Activated CD4-positive, alpha-beta memory T cell treated with anti-CD3 and anti-CD28 coated beads, Interleukin-2, amount 10 ng/mL, durations not matched to agents 7 days and 5 days (primary cell): ENCODE measurements at regions not wholly inside any gene's neighbourhood (a gene's known extent, or its start where the extent isn't known, plus 50 kb on each side); places are given as distances from the start of the nearest gene placed in this dataset.

Experiments
- CTCF ChIA-PET: fragments of 350-600 bp; sonication (Branson Sonifier 250); formaldehyde crosslinking; loops from one replicate; lab custom pipeline; 2021; ENCODE audit warnings: antibody characterized with exemption, inconsistent platforms; lab: Charles Lee
- POLR2A ChIA-PET: fragments of 350-600 bp; sonication (Branson Sonifier 250); formaldehyde crosslinking; loops from one replicate; lab custom pipeline; 2021; ENCODE audit warnings: antibody characterized with exemption; lab: Charles Lee
- DNase-seq: peaks from one replicate; pipeline ENCODE4 v3.0.0-alpha.2; 2020
- H3K27ac Mint-ChIP-seq: one replicate; pipeline ENCODE4 v1.8.0; 2021; ENCODE audit warnings: mild to moderate bottlenecking, mixed read lengths
- H3K27me3 Mint-ChIP-seq: one replicate; pipeline ENCODE4 v1.8.0; 2021; ENCODE audit warnings: mixed read lengths
- H3K36me3 Mint-ChIP-seq: one replicate; pipeline ENCODE4 v1.8.0; 2021; ENCODE audit warnings: low read depth, mixed read lengths
- H3K4me1 Mint-ChIP-seq: one replicate; pipeline ENCODE4 v1.8.0; 2021; ENCODE audit warnings: mixed read lengths
- H3K4me3 Mint-ChIP-seq: one replicate; pipeline ENCODE4 v1.8.0; 2021; ENCODE audit warnings: mild to moderate bottlenecking, mixed read lengths
- H3K9me3 Mint-ChIP-seq: one replicate; pipeline ENCODE4 v1.8.0; 2021; ENCODE audit warnings: mixed read lengths

DNA sequence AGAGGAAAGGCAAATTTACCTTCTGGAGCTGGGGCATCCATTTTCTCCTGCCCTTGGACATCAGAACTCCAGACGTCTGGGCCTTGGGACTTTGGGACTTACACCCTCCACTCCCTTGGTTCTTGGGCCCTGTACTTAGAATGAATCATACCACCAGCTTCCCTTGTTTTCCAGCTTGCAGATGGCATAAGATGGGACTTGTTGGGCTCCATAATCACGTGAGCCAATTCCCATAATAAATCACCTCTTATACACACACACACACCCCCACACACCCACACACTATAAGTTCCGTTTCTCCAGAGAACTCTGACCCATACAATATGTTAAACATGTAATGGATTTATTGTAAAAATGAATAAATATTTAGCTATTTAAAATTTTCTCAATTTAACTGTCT is 185.7 kb downstream of the GIPC2 start:
- H3K36me3 Mint-ChIP-seq: no peaks in the 10 kb centered on the region
- ChIA-PET CTCF (no interaction called here), POLR2A (no interaction called here)
- no peaks in the 10 kb centered on the region for H3K27me3 Mint-ChIP-seq
- no peak overlapping the region for H3K27ac Mint-ChIP-seq
- no peaks in the 10 kb centered on the region for H3K9me3 Mint-ChIP-seq
- H3K4me3 Mint-ChIP-seq: no peak overlapping the region
- DNase-seq: no peak
- no peaks in the 10 kb centered on the region for H3K4me1 Mint-ChIP-seq

GRCh38 chr1:78231894-78232293 is 186.1 kb downstream of the GIPC2 start:
- DNase-seq: no peak
- Mint-ChIP-seq H3K9me3 (no peaks in the 10 kb centered on the region), H3K4me3 (no peak overlapping the region), H3K36me3 (no peaks in the 10 kb centered on the region), H3K27ac (no peak overlapping the region), H3K4me1 (no peaks in the 10 kb centered on the region), H3K27me3 (no peaks in the 10 kb centered on the region)
- ChIA-PET CTCF (no interaction called here), POLR2A (no interaction called here)

DNA sequence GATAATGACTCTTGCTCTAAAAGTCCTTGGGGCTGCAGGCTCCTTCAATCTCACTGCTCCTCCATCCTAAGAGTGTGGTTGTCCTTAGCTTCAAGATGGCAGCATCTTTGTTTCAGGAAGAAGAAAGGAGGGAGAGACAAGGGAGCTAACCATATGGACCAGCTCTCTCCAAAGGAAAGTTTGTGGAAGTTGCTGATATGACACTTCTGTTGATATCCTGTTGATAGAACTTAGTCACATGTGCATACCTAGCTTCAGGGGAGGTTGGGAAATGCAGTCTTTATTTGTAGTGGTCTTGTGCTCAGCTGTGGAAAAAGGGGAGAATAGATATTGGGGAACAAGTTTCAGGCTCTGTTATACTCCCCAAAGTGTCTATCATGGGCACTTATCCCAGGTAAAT is 186.9 kb downstream of the GIPC2 start:
- H3K4me3 Mint-ChIP-seq: no peak overlapping the region
- POLR2A ChIA-PET: no interaction called here
- no peak for DNase-seq
- H3K36me3 Mint-ChIP-seq: no peaks in the 10 kb centered on the region
- H3K9me3 Mint-ChIP-seq: no peaks in the 10 kb centered on the region
- CTCF ChIA-PET: no interaction called here
- H3K27ac Mint-ChIP-seq: no peak overlapping the region
- no peaks in the 10 kb centered on the region for H3K4me1 Mint-ChIP-seq
- H3K27me3 Mint-ChIP-seq: no peaks in the 10 kb centered on the region

GRCh38 chr1:78234496-78234895 is 188.7 kb downstream of the GIPC2 start:
- no peak for DNase-seq
- ChIA-PET POLR2A (no interaction called here), CTCF (no interaction called here)
- Mint-ChIP-seq H3K4me1 (no peaks in the 10 kb centered on the region), H3K36me3 (no peaks in the 10 kb centered on the region), H3K4me3 (no peak overlapping the region), H3K27ac (no peak overlapping the region), H3K9me3 (no peaks in the 10 kb centered on the region), H3K27me3 (no peaks in the 10 kb centered on the region)

GRCh38 chr1:78236716-78237115 is 190.9 kb downstream of the GIPC2 start:
- ChIA-PET POLR2A (no interaction called here), CTCF (no interaction called here)
- H3K4me3 Mint-ChIP-seq: no peak overlapping the region
- H3K9me3 Mint-ChIP-seq: no peaks in the 10 kb centered on the region
- no peak for DNase-seq
- no peak overlapping the region for H3K27ac Mint-ChIP-seq
- no peaks in the 10 kb centered on the region for H3K4me1 Mint-ChIP-seq
- no peaks in the 10 kb centered on the region for H3K36me3 Mint-ChIP-seq
- no peaks in the 10 kb centered on the region for H3K27me3 Mint-ChIP-seq

DNA sequence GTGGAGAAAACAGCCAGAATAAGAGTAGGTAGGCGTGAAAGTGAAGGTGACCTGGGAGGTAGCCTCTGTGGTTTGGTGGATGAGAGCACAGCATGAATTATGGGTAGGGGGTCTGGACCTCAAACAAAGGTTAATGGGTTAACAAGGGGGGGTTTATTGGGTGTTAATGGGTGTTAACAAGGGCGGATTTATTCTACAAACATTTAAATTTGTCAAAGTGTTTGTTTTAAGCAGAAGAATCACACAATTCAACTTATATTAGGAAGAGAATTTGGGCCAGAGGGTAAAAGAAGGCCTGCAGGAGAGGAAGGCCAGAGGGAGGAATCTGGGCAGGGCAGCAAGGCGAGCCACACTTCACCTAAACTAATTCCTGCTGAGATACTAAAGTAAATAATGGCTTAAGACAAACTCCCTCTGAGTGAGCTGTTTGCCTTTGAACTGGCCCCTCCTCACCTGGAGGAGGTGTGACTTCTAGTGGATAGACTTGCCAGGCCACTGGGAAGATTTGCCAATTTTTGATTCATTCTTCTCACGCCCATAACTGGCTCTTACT is 191.7 kb downstream of the GIPC2 start:
- no peak overlapping the region for H3K27ac Mint-ChIP-seq

GRCh38 chr1:78240191-78240590 is 194.4 kb downstream of the GIPC2 start:
- no peaks in the 10 kb centered on the region for H3K4me1 Mint-ChIP-seq
- H3K9me3 Mint-ChIP-seq: no peaks in the 10 kb centered on the region
- no peaks in the 10 kb centered on the region for H3K36me3 Mint-ChIP-seq
- ChIA-PET POLR2A (no interaction called here), CTCF (no interaction called here)
- DNase-seq: no peak
- no peak overlapping the region for H3K4me3 Mint-ChIP-seq
- no peaks in the 10 kb centered on the region for H3K27me3 Mint-ChIP-seq
- H3K27ac Mint-ChIP-seq: no peak overlapping the region

More for the DNA sequence above, 191.7 kb downstream of the GIPC2 start:
- Mint-ChIP-seq H3K4me3 (no peak overlapping the region), H3K9me3 (no peaks in the 10 kb centered on the region), H3K27me3 (no peaks in the 10 kb centered on the region), H3K4me1 (no peaks in the 10 kb centered on the region), H3K36me3 (no peaks in the 10 kb centered on the region)
- CTCF ChIA-PET: no interaction called here
- no peak for DNase-seq
- POLR2A ChIA-PET: no interaction called here

GRCh38 chr1:78240755-78241154 is 195.0 kb downstream of the GIPC2 start:
- Mint-ChIP-seq H3K36me3 (no peaks in the 10 kb centered on the region), H3K4me1 (no peaks in the 10 kb centered on the region), H3K27me3 (no peaks in the 10 kb centered on the region), H3K9me3 (no peaks in the 10 kb centered on the region), H3K4me3 (no peak overlapping the region), H3K27ac (no peak overlapping the region)
- CTCF ChIA-PET: no interaction called here
- POLR2A ChIA-PET: no interaction called here
- no peak for DNase-seq

DNA sequence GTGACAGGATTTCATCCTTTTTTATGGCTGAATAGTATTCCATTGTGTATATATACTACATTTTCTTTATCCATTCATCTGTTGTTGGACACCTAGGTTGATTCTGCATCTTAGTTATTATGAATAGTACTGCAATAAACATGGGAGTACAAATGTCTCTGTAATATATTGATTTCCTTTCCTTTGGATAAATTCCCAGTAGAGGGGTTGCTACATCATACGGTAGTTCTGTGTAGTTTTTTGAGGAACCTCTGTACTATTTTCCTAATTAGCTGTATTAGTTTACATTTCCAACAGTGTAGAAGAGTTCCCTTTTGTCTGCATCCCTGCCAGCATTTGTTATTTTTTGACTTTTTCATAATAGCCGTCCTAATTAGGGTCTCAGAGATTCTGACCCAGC is 201.3 kb downstream of the GIPC2 start:
- Mint-ChIP-seq H3K9me3 (no peaks in the 10 kb centered on the region), H3K27ac (no peak overlapping the region), H3K27me3 (no peaks in the 10 kb centered on the region), H3K4me3 (no peak overlapping the region), H3K36me3 (no peaks in the 10 kb centered on the region), H3K4me1 (no peaks in the 10 kb centered on the region)
- ChIA-PET CTCF (no interaction called here), POLR2A (no interaction called here)
- DNase-seq: no peak

GRCh38 chr1:78250201-78250600 is 204.4 kb downstream of the GIPC2 start:
- Mint-ChIP-seq H3K27me3 (no peaks in the 10 kb centered on the region), H3K4me1 (no peaks in the 10 kb centered on the region), H3K27ac (no peak overlapping the region), H3K36me3 (no peaks in the 10 kb centered on the region), H3K9me3 (no peaks in the 10 kb centered on the region), H3K4me3 (no peak overlapping the region)
- POLR2A ChIA-PET: no interaction called here
- DNase-seq: no peak
- CTCF ChIA-PET: no interaction called here

GRCh38 chr1:78254517-78254916 is 208.8 kb downstream of the GIPC2 start:
- H3K36me3 Mint-ChIP-seq: no peaks in the 10 kb centered on the region
- no peak for DNase-seq
- H3K27me3 Mint-ChIP-seq: no peaks in the 10 kb centered on the region
- no peaks in the 10 kb centered on the region for H3K4me1 Mint-ChIP-seq
- CTCF ChIA-PET: no interaction called here
- POLR2A ChIA-PET: no interaction called here
- no peak overlapping the region for H3K27ac Mint-ChIP-seq
- no peak overlapping the region for H3K4me3 Mint-ChIP-seq
- H3K9me3 Mint-ChIP-seq: no peaks in the 10 kb centered on the region

DNA sequence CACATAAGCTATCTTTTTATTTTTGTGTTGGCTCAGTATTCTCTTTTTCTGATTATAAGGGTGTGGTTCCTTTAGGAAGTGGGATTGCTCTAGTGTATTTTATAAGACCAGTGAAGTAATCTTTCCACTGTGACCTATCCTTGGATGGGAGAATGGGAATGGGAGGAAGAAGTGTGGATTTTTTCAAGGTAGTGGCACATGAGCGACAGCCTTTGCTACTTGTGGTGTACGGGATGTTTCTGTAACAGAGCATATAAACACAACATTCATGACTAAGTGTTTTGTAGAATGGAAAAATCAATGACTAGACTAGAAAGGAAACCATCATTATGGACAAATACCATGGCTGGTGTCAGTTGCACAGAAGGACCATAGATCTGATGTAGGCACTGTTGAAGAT is 209.6 kb downstream of the GIPC2 start:
- Mint-ChIP-seq H3K36me3 (no peaks in the 10 kb centered on the region), H3K4me3 (no peak overlapping the region), H3K4me1 (no peaks in the 10 kb centered on the region), H3K27me3 (no peaks in the 10 kb centered on the region), H3K9me3 (no peaks in the 10 kb centered on the region), H3K27ac (no peak overlapping the region)
- ChIA-PET POLR2A (no interaction called here), CTCF (no interaction called here)
- DNase-seq: no peak

DNA sequence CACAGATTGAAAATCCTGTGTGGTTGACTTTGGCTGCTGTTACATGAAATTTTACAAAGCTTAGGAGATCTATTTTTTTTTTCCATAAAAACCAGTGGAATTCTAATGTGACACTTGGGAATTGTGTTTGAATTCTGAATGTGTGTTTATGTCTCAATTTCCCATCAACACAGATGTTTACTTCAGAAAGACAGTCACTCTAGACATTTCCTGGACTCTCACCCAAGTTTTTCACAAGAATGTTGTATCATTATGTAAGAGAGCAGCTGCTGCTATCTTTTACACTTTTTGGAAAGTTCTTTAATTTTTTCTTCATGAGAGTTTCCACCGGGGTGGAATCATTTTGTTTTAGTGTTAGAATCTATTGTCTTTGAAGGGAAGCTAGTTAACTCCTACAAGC is 210.1 kb downstream of the GIPC2 start:
- no peak for DNase-seq
- no peak overlapping the region for H3K27ac Mint-ChIP-seq
- no peak overlapping the region for H3K4me3 Mint-ChIP-seq
- no peaks in the 10 kb centered on the region for H3K4me1 Mint-ChIP-seq
- ChIA-PET POLR2A (no interaction called here), CTCF (no interaction called here)
- no peaks in the 10 kb centered on the region for H3K9me3 Mint-ChIP-seq
- no peaks in the 10 kb centered on the region for H3K36me3 Mint-ChIP-seq
- H3K27me3 Mint-ChIP-seq: no peaks in the 10 kb centered on the region

GRCh38 chr1:78263459-78263858 is 217.7 kb downstream of the GIPC2 start:
- POLR2A ChIA-PET: no interaction called here
- Mint-ChIP-seq H3K27ac (no peak overlapping the region), H3K4me1 (no peaks in the 10 kb centered on the region), H3K4me3 (no peak overlapping the region), H3K27me3 (no peaks in the 10 kb centered on the region), H3K36me3 (no peaks in the 10 kb centered on the region), H3K9me3 (peaks cover 3% of the 10 kb centered on the region)
- DNase-seq: no peak
- CTCF ChIA-PET: no interaction called here

- ChIA-PET POLR2A (no interaction called here), CTCF (no interaction called here)
- DNase-seq: no peak
- H3K27me3 Mint-ChIP-seq: no peaks in the 10 kb centered on the region
- H3K4me3 Mint-ChIP-seq: no peak overlapping the region
- no peaks in the 10 kb centered on the region for H3K36me3 Mint-ChIP-seq
- H3K4me1 Mint-ChIP-seq: no peaks in the 10 kb centered on the region
- H3K27ac Mint-ChIP-seq: no peak overlapping the region
- peaks cover 3% of the 10 kb centered on the region for H3K9me3 Mint-ChIP-seq
Measured at GRCh38 chr1:78263946-78264345, 218.2 kb downstream of the GIPC2 start.
